Left kidney (tissue), 1 donor: ENCODE measurements at regions not wholly inside any gene's neighbourhood (a gene's known extent, or its start where the extent isn't known, plus 50 kb on each side); places are given as distances from the start of the nearest gene placed in this dataset.

Source experiments
- DNase-seq: peaks from one replicate; pipeline ENCODE4 v3.0.0-alpha.2; 2013

- DNase-seq, result no peak
Measured at GRCh38 chr17:56096026-56096810, 57.1 kb upstream of the ANKFN1 start.

GRCh38 chr17:56098746-56099145 lies 54.5 kb upstream of the ANKFN1 start:
- no peak for DNase-seq

- no peak for DNase-seq
Measured at GRCh38 chr17:56099649-56100048, 53.6 kb upstream of the ANKFN1 start.
